HCT116 (cell line): ENCODE measurements at regions not wholly inside any gene's neighbourhood (a gene's known extent, or its start where the extent isn't known, plus 50 kb on each side); places are given as distances from the start of the nearest gene placed in this dataset.

ENCODE experiments used
- CEBPB ChIP-seq: IDR thresholded peaks from 2 replicates; pipeline ENCODE4 v1.6.1; 2012; ENCODE audit warnings: low read depth
- CTCF ChIP-seq, 3 experiments: fragments of 200-600 bp in 1 of 3; sonication (generic) in 1 of 3; IDR thresholded peaks in 2 of 3; conservative IDR thresholded peaks in 1 of 3; 2 replicates each; pipeline ENCODE4 v1.5.1; 2012 to 2017; ENCODE audit warnings: low read depth in 2 of 3, low read length in 2 of 3, antibody characterized with exemption in 1 of 3, borderline replicate concordance in 1 of 3, control low read depth in 1 of 3, mild to moderate bottlenecking in 1 of 3, mixed read lengths in 1 of 3, mixed run types in 1 of 3, moderate library complexity in 1 of 3; ENCODE audit not compliant: insufficient read depth in 1 of 3
- JUND ChIP-seq: IDR thresholded peaks from 2 replicates; pipeline ENCODE4 v1.6.1; 2012
- ZFX ChIP-seq: fragments of 450-650 bp; IDR thresholded peaks from 2 replicates; pipeline ENCODE4 v1.6.1; 2017

GRCh38 chr20:21781446-21782075, 76.1 kb downstream of the PAX1 start:
- TF ChIP-seq CTCF (IDR thresholded peaks at IDR 0.05 in 2 of 3, conservative IDR thresholded peaks at IDR 0.05 in 1 of 3; ENCODE audit: borderline replicate concordance in 1 of 3, insufficient read depth in 1 of 3, low read depth in 2 of 3, low read length in 2 of 3) (no peak), JUND (no peak), ZFX (no peak), CEBPB (no peak)
